Caki2 (cell line): ENCODE measurements at regions not wholly inside any gene's neighbourhood (a gene's known extent, or its start where the extent isn't known, plus 50 kb on each side); places are given as distances from the start of the nearest gene placed in this dataset.
"Not testable (repeated sequence)": the region's sequence is repeated elsewhere in the genome, so short reads cannot be mapped to it uniquely, and the experiment has no call there.

Experiments
- DNase-seq: peaks from one replicate; pipeline ENCODE4 v3.0.0-alpha.2; 2015; ENCODE audit warnings: low read depth
- in situ Hi-C: cut with HindIII; loops from 2 replicates; pipeline ENCODE4 v1.10.0; 2016; ENCODE audit warnings: low sequenced_read_pairs, low pct_unique_long_range_greater_than_20kb, mixed read lengths

DNA sequence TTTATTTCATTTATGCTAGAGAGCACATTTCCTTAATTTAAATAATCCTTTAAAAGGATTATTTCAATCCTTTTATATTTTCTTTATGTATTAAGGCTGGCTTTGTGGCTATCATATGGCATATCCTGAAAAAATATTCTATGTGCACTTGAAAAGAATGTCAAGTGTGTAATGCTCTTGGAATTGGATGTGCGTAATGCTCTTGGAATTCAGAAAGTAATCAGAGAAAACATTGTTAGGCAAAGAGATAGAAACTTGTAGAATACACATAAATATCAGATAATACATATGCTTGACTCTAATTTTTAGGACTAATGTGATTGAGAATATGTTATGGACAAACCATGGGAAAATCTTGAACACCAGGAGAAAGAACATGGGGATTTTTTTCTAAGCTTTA is 197.5 kb upstream of the COL3A1 start:
- DNase-seq, result no peak
- in situ Hi-C loops, result no loop called here

DNA sequence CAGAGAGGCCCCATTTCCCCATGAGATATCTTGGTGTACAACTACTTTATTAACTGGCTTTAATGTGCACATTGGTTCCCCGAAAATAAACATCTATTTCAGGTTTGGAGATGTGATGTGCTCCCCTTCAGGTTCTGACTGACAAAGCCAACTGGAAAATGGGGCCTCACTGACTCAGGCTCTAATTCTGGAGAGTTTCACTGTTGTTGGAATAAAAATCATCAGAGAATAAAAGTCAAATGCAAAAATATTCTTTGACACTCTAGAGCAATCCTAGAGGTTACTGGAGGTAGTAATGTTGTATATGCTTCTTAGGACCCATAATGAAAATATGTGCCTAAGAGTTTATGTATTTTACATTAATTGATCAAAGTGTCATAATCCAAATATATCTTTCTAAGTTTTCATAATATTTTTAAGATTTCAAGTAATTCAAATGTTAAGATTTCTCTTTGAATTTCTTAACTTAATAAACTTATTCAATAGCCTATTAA is 189.9 kb upstream of the COL3A1 start:
- no peak for DNase-seq
- in situ Hi-C loops, result no loop called here

DNA sequence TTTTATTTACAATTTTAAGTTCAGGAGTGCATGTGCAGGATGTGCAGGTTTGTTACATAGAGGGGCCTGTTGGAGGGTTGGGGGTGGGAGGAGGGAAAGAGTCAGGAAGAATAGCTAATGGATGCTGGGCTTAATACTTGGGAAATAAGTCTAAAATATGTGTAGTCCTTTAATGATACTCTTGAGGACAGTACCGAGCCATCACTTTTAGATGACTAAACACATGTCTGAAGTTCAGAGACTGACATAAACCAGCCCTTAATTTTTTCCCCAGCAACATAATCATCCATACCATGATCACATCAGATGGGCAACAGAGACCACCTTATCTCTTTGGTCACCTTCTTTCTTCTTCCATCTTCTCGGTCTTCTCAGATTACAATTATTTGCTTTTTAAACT is 189.1 kb upstream of the COL3A1 start:
- in situ Hi-C loops, result no loop called here
- DNase-seq, result no peak

DNA sequence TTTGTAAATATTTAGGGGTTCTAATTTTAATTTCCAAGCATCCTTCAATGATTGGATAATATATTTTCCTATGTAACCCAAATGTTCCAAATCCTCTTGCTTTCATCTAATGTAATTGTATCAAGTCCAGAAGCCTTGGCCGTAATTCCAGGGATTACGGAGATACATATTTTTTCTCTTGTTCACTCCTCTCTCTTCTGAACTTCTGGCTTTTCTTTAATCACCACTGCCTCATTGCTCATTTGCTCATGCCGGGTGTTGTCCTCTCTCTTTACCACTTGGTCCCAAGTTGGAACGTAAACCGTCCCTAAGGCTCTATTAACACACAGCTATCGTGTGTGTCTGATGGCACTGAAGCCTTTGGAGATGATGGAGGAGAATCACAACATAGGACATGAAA is 188.7 kb upstream of the COL3A1 start:
- in situ Hi-C loops, result no loop called here
- DNase-seq, result no peak

DNA sequence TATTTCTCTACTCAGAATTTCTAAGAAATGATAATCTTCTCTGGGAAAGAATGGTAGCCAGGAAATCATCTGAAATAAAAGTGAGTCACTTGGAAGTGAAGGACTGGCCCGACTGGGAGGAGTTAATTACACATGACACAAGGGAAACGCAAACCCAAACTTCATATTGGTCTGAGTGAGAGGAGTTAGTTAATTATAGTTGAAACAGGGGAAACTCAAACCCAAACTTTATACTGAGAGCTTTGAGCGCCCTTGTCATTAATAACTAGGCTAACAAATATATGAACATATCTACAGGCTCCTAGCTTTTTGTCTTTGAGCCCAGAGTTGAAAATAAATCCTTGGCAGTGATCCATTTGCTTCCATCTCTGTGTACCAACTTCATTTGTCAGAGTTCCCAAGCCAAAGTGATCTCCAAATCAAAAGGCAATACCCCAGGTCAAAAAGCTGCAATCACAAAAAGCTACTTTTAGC is 187.8 kb upstream of the COL3A1 start:
- DNase-seq, result no peak
- in situ Hi-C loops, result no loop called here

DNA sequence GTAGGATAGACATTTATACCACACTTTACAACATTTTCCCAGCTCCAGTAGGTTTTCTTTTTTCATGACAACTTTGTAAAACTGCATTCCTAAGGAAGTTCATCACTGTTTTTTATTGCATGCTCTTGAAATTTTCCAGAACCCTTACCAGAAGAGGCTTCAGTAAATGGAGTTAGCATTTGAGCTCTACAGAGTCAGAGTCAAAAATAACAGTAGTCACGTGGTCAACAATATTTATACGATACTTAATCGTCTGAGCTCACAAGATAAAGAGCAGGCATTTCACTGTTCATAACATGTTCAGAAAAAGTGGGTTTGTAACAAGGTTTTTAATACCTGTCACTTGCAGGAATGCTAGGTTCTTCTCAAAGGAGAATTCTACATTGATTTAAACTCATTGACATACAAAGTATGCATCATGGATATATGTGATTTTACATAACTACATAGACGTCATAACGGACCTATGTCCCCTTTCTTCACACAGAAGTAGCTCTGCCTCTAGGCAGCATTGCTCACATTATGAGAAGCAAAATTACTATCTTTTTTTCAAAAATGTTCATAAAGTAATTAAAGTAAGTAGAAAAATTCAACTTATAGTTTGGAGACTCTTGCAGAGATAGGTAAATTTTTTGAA is 187.0 kb upstream of the COL3A1 start:
- DNase-seq, result no peak
- in situ Hi-C loops, result no loop called here

DNA sequence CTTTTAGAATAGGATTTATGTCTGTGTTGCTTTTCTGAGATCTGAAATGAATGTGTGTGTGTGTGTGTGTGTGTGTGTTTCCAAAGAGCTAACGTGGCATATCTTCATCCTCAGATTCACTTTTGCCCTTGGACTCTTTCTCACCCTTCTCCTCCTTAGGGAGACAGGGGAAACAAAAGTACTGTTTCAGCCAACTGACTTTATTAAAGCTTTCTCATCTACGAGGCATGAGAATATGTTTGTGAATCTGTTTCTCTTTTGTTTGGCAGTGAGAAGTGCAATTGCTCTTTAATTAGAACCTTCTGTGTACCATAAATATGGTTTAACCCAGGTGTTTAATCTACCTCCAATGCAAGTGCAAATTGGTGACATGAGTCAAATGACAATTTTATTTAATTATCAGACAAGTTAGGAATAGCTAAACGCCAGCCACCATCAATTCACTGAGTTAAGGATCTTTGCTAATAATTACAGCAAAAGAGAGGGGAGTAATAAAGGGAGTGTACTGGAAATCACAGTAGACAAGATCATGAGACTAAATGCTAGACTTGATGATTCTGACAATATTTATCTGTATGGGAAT is 186.4 kb upstream of the COL3A1 start:
- in situ Hi-C loops, result no loop called here
- no peak for DNase-seq

DNA sequence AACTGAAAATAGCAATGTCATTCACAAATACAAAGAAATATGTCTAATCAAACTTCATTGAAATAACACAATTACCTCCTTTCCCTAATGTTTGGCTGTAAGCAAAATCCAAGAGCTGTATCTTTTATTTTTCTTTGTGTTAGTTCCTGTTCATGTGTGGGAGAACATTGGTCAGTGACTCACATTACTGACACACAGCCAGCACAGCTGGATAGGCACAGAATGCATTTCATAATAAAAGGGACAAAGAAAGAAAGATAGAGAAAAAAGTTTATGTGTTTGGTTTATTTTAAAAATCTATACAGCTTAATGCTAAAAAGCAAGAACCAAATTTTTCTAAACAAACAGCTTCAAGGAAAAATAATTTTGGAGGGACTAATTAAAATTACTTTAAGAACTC is 185.6 kb upstream of the COL3A1 start:
- peak; percentile 51 for DNase-seq
- in situ Hi-C loops, result no loop called here

DNA sequence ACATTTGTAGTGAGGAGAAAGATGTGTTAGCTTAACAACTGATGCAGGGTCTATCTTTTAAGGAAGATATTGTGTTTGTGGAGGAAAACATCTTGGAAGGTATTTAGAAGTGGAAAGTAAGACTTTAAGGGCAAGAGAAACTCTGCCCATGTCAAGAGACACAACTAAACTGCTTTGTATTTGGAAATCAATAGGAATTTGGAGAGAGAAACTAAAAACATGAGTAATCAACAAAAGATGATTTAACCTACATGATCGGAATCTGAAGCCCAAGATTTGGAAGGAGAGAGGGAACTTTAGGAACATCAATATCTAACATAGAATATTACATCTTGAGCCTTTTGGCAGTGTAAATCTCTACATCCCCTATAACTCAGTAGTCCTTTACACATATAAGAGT is 184.2 kb upstream of the COL3A1 start:
- in situ Hi-C loops, result no loop called here
- DNase-seq, result no peak

DNA sequence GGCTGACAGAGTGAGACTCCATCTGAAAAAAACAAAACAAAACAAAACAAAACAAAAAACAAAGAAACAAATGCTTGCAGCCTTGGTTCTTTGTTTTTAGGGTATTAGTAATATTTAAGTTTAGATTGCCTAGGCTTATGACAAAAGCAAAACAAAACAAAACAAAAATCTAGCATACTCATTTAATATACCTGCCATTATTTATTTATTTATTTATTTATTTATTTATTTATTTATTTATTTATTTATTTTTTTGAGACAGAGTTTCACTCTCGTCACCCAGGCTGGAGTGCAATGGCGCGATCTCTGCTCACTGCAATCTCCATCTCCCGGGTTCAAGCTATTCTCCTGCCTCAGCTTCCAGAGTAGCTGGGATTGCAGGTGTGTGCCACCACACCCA is 179.7 kb upstream of the COL3A1 start:
- DNase-seq, in situ Hi-C loops: not testable (repeated sequence)

DNA sequence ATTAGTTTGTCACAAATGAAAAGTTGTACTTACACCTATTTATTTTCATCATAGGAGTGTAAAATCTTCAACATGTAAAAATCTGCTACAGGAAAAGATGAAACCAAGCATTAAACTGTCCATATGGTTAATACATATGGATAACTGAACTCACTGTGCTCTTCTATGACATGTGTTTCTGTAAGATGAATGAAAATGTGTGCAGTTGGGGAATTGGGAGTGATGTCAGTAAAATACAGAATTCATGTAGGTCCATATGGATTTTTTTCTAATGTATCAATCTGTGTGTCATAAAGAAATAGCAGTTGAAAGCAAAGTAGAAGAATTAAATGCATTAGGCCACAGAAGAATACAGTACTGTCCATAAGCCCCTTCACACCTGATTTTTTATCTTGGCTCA is 178.4 kb upstream of the COL3A1 start:
- no peak for DNase-seq
- in situ Hi-C loops, result no loop called here

DNA sequence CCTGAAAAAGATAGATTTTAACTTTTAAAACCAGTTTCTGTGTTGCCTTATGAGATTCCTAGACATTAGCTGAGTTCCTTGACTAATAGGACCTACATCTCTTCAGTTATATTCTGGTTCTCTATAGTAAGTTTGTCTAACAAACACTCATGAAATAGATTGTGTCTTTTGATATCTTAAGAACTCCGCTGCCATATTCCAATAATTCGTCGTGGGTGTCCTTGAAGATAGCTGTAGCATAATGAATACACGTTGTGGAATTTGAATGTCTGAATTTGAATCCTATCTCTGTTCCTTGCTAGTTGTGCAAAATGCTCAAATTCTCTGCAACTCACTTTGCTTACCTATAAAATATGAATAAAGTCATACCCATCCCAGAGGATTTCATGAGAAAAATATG is 176.8 kb upstream of the COL3A1 start:
- in situ Hi-C loops, result no loop called here
- DNase-seq, result no peak

DNA sequence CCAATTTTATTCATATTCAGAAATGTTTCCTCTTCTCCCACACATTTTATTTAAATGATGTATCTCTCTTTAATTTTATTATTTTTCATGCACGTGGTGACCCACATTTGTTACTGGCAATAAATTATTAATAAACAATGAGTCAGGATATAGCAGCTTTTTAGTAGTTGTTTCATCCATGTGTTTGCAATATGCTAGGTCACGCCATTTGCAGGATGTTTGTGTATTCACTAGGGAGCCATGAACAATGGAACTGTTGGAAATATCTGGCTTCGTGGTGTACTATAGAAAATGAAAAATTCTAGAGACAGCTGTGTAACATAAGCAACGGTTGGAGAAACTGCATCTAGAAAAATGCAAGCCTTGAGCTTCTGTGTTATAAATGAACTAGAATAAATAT is 176.0 kb upstream of the COL3A1 start:
- in situ Hi-C loops, result no loop called here
- DNase-seq, result no peak

DNA sequence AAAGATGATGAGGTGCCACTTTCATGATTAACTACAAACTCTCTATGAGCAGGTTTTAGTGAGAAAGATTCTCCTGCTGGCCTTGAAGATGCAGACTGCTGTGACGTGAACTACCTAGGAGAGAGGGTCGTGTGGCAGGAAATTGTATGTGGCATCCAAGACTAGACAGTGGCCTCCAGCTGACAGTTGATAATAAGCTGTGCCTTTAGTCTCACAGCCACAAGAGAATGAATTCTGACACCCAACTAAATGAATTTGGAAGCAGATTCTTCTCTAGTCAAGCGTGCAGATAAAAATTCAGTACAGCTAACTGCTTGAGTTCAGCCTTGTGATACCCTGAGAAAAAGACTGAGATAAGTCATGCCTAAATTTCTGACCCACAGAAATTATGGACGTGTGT is 169.0 kb upstream of the COL3A1 start:
- in situ Hi-C loops, result no loop called here
- DNase-seq, result no peak

DNA sequence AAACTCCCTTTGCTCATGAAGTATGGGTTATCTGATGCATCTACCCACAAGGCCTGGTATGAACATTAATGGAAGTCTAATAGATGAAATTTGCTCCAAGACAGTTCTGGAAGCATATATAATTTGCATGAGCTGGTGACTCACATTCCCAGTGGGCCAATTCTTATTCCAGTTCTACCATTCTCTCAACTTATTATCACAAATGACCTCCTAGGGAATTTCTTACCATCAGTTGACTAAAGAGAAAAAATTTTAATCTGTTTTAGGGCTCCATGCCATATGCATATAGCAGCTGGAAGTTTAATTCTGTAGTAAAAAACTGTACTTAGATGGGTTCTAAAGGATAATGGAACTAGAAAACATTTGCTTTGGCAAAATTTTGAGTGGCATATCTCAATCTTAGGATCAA is 165.2 kb upstream of the COL3A1 start:
- DNase-seq, result no peak
- in situ Hi-C loops, result no loop called here

DNA sequence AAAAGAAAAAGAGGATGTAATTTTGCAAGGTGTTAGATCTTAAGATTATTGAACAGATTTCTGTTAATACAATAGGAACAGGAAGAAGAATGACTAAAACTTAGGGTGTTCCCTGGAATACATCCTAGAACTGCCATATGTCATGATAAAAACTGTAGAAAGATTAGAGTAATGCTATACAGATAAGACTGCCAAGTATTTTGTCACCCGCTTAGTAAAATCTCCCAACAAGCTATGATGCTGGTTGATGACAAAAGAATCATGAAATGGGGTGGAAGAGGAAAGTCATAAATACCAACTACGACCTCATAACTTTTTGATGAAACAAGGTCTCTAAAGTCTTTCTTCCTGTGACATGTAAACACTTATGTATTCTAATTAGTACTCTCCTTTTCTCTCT is 163.6 kb upstream of the COL3A1 start:
- in situ Hi-C loops, result no loop called here
- no peak for DNase-seq

DNA sequence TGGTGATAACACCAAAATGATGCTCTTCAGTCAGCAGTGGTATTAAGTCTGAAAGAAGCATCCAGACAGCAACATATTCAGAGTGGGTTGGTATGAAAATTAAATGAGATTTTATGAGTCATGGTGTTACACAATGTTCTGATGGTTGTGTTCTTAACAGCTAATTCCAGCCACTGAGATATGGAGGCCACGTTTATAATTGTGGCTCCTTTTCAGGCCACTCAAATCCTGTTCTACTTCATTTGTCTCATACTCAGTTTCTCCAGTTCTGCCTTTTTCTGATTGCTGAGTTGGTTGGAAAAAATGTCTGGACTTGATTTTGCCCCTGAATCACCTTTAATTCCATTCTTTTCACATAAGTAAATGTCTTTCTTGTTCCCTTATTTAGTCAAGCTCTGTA is 162.7 kb upstream of the COL3A1 start:
- DNase-seq, result no peak
- in situ Hi-C loops, result no loop called here

DNA sequence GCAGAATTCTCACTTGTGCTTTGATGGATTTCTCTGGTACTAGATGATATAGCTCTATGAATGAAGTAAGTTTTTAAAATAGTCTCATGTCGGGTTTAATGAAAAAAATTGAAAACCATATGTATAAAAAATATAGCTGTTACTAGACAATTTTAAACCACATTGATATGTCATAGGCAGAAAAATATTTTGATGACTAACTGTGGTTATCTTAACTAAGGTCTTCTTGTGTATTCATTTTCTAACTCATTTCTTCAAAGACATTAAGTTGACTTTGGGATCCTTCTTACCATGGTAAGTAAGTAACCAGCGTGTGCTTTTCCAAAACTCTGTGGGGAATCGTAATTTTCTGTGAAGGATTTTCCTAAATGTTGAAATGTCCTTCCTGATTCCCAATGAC is 160.9 kb upstream of the COL3A1 start:
- in situ Hi-C loops, result no loop called here
- DNase-seq, result no peak

DNA sequence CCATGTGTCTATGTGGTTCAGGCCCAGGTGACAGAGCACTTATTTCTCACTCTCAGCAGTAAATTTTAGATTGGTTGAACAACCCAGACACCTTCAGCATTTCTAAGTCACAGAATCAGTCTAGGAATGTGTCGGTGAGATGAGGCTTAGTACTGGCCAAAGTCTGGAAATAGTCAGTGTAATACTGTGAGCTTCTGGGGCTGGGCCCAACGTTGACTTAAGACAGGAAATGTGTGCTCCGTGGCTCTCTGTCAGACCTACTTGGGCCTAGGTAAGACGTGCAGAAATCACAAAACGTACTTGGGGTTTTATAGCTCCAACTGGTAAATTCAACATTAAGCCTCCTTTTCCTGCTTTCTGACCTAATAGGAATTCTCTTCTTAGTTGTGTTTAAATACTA is 160.3 kb upstream of the COL3A1 start:
- in situ Hi-C loops, result no loop called here
- no peak for DNase-seq

DNA sequence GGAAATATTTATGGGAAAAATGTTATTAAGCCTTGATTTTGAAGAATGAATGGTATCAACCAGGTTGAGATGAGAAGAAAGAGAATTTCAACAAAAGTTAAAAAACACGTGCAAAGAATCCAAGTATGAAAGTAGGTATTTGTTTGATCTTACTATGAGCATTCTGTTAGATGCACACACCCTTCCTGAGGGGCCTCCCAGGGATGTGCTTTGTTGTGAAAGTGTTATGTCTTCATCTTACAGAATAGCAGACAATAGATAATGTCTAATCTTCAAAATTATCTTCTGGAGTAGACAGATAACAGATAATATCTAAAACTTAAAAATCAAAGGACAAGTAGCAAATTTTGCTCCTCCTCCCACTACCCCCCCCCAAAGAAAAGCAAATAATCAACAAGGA is 155.2 kb upstream of the COL3A1 start:
- DNase-seq, result no peak

More for the DNA sequence above, 155.2 kb upstream of the COL3A1 start:
- in situ Hi-C loops, result no loop called here
